Adrenal gland (tissue), 9 donors: ENCODE measurements at regions not wholly inside any gene's neighbourhood (a gene's known extent, or its start where the extent isn't known, plus 50 kb on each side); places are given as distances from the start of the nearest gene placed in this dataset.
A peak's percentile ranks its signal among the peaks of the same experiment; 100 is the strongest.

Source experiments
- DNase-seq, 7 donors: peaks; one replicate each; pipeline ENCODE4 v3.0.0-alpha.2; 2019 to 2020
- H3K27ac ChIP-seq, 5 donors: fragments of 200-600 bp; sonication (generic) in 4 of 5; 1 replicate in 3 of 5; 2 replicates in 2 of 5; pipeline versions ENCODE4 v1.5.1 to v1.8.0; 2016 to 2020; ENCODE audit warnings: mild to moderate bottlenecking in 1 of 5
- H3K27me3 ChIP-seq: fragments of 200-600 bp; 2 replicates; pipeline ENCODE4 v1.8.0; 2021
- H3K36me3 ChIP-seq, 2 donors: fragments of 200-600 bp; replicated peaks in 1 of 2; 1 replicate in 1 of 2; 2 replicates in 1 of 2; pipeline versions ENCODE4 v1.5.1 to v1.8.0; 2018 to 2022
- H3K4me1 ChIP-seq, 2 donors: fragments of 200-600 bp; replicated peaks in 1 of 2; 1 replicate in 1 of 2; 2 replicates in 1 of 2; pipeline versions ENCODE4 v1.5.1 to v1.8.0; 2018 to 2021
- H3K4me3 ChIP-seq, 4 donors: fragments of 200-600 bp; sonication (generic) in 3 of 4; one replicate each; pipeline ENCODE4 v1.5.1; 2016 to 2018
- H3K9me3 ChIP-seq, 3 donors: fragments of 200-600 bp; sonication (generic) in 1 of 3; replicated peaks in 1 of 3; 1 replicate in 2 of 3; 2 replicates in 1 of 3; pipeline versions ENCODE4 v1.5.1 to v1.8.0; 2016 to 2021
- POLR2A ChIP-seq, 2 donors: fragments of 450-650 bp; IDR thresholded peaks; one replicate each; pipeline ENCODE4 v1.6.1; 2017; ENCODE audit warnings: antibody characterized with exemption in 2 of 2, mild to moderate bottlenecking in 2 of 2, moderate library complexity in 1 of 2
- WGBS, 4 donors: extraction: QIAGEN DNeasy Blood & Tissue Kit in 2 of 4; methylation state at CpG; one replicate each; pipeline versions ENCODE4 v1.1.5 to v1.1.7; 2013 to 2017; 5-methylcytosine and 5-hydroxymethylcytosine counted together
- intact Hi-C, 2 donors: fragments of 100-400 bp; cut with DNase I; formaldehyde crosslinking; loops; one replicate each; pipeline versions ENCODE4 v1.14.1 to v1.15.0; 2022 to 2023
- TF ChIP-seq, protein P1 (sequence below), 6 experiments: fragments of 450-650 bp in 4 of 6; fragments of 200-600 bp in 2 of 6; sonication (generic) in 1 of 6; IDR thresholded peaks; 1 replicate in 5 of 6; 2 replicates in 1 of 6; pipeline versions ENCODE4 v1.5.1 to v1.8.0; 2016 to 2021; ENCODE audit warnings: antibody characterized with exemption in 6 of 6, mild to moderate bottlenecking in 2 of 6, moderate library complexity in 1 of 6
- donor health status: healthy with polysubstance abuse.
- donor health status: Bipolar disorder and iron deficiency.
- donor health status: DM: yes; HTN: yes; CAD: no.
- donor health status: DM: no; HTN: no; CAD: no.
- donor health status: DM: no; HTN: no; CAD: no.

DNA sequence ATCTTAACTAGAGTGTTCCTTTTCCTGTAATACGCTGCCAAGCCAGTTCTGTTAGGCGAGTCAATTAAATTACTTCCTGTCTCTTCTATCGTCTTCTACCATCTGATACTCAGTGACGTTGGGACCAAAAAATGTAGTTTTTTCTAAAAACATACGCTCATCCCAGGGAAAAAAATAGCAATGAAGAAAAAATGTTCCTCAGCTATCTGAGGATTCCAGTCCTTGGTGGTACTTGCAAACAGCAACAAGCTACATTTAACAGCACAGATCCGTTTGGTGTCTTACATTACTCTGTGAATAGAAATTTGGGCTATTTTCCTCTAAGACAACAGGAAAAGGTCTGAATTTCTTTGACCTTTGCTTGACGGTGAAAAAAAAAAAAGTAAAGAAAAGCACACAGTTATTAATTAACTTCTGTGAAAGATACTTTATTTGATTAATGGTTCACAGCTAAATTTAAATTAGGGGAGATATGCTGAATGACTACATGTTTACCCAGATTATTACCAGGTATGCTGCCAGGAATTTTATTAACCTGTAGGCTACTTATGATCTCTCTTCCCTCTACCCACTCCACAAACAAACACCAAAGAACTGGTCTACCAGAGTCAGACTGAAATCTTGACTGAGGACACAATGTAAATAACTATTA, 254.4 kb upstream of the ZPLD1 start:
- Histone ChIP-seq H3K27me3 (no peaks in the 10 kb centered on the region), H3K9me3 (no peaks in the 10 kb centered on the region), H3K36me3 (no peaks in the 10 kb centered on the region), H3K27ac (peak overlapping the region in 3 of 5 donors; percentile 0 to 64 (median 43)), H3K4me3 (peak overlapping the region in 1 of 4 donors; percentile 13), H3K4me1 (peaks cover 12 to 36% of the 10 kb centered on the region in 2 donors)
- TF ChIP-seq, protein P1, sequence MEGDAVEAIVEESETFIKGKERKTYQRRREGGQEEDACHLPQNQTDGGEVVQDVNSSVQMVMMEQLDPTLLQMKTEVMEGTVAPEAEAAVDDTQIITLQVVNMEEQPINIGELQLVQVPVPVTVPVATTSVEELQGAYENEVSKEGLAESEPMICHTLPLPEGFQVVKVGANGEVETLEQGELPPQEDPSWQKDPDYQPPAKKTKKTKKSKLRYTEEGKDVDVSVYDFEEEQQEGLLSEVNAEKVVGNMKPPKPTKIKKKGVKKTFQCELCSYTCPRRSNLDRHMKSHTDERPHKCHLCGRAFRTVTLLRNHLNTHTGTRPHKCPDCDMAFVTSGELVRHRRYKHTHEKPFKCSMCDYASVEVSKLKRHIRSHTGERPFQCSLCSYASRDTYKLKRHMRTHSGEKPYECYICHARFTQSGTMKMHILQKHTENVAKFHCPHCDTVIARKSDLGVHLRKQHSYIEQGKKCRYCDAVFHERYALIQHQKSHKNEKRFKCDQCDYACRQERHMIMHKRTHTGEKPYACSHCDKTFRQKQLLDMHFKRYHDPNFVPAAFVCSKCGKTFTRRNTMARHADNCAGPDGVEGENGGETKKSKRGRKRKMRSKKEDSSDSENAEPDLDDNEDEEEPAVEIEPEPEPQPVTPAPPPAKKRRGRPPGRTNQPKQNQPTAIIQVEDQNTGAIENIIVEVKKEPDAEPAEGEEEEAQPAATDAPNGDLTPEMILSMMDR (IDR thresholded peaks at IDR 0.05) = no peak
- TF ChIP-seq POLR2A (IDR thresholded peaks at IDR 0.05) = no peak
- DNase-seq = no peak
- 29 to 41% (median 34%) methylated on average over 7 of the region's 7 CpGs for WGBS, 4 donors
- intact Hi-C loops = no loop called here

DNA sequence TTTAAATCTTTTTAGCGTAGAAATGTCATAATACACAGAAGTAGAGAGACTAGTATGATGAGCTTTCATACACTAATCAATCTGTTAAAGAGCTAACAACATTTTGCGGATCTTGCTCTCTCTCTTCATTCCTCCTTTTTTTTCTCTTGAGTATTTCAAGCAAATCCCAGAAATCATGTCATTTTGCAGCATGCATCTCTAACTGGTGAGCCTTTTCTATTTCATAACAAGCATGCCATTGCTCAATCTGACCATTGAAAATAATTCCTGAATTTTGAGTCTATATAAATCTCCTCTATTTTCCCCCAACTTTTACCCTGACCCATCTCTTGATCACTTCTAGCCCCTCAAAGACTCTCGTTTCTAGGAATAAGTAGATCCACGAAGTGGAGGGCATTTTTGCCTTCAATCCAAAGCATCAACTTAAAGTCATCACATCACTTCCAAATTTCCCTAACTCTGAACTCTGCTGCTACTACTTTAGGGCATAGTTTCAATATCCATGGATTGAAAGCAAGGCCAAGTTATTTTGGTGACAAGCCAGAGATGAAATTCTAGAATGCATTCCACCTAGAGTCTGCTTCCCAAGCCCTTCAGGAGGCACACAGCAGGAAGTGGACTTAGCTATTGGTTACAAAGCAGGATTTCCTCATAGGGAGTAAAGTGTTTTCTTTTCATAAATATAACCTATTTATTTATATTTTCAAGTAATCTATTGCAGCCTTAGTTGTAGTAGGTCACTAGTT, 253.5 kb upstream of the ZPLD1 start:
- no peaks in the 10 kb centered on the region for H3K27me3 ChIP-seq
- no peaks in the 10 kb centered on the region for H3K9me3 ChIP-seq
- peaks cover 12 to 32% of the 10 kb centered on the region in 2 donors for H3K4me1 ChIP-seq
- intact Hi-C loops = no loop called here
- WGBS, 4 donors = 86 to 91% (median 90%) methylated on average over 4 of the region's 4 CpGs
- H3K27ac ChIP-seq = peak overlapping the region in 2 of 5 donors; percentile 43 to 64
- H3K4me3 ChIP-seq = no peak overlapping the region
- DNase-seq = peak in 1 of 7 donors; percentile 9
- no peaks in the 10 kb centered on the region for H3K36me3 ChIP-seq
- TF ChIP-seq, protein P1 (IDR thresholded peaks at IDR 0.05) = no peak
- TF ChIP-seq POLR2A (IDR thresholded peaks at IDR 0.05) = no peak

DNA sequence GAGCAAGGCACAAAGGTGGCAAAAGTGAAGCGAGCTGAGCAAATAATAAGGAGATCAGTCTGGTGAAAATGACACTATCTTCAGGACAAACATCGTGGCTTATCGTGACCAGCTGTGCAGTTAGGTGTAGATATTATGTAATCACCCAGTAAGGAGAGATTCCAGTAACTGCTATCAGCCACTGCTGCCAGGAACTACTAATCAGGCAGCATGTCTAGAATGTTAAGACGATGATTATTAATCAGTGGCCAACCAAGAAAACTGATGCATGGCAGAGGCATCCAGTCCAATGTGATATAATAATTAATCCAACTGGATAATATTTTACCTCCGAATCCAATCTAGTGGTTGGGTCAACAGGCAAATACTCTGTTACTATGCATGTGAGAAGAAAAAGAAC, 252.7 kb upstream of the ZPLD1 start:
- Histone ChIP-seq H3K4me3 (no peak overlapping the region), H3K36me3 (no peaks in the 10 kb centered on the region), H3K27ac (peak overlapping the region in 1 of 5 donors; percentile 31), H3K27me3 (no peaks in the 10 kb centered on the region), H3K9me3 (no peaks in the 10 kb centered on the region), H3K4me1 (peaks cover 12 to 30% of the 10 kb centered on the region in 2 donors)
- DNase-seq = peak in 1 of 7 donors; percentile 47
- 51 to 62% (median 58%) methylated on average over 5 of the region's 5 CpGs for WGBS, 4 donors
- intact Hi-C loops = no loop called here
- TF ChIP-seq, protein P1 (IDR thresholded peaks at IDR 0.05) = no peak
- TF ChIP-seq POLR2A (IDR thresholded peaks at IDR 0.05) = no peak

DNA sequence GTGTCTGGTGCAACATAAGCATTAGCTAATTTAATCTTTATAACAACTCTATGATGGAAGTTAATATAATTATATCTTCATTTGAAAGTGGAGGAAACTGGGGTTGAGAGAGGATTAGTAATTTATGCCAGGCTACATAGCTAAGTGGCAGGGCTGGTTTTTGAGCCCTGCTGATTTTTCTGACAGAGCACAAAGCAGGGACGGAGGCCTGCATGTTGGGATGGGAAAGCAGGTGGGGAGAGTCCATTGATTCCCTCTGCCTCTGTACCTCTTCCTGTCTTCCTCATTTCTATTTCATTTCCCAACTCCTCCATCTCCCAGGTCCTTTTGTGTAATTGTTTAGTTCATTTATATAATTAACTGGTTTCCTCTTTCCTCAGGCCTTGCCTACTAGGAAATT, 251.6 kb upstream of the ZPLD1 start:
- intact Hi-C loops = no loop called here
- 91 to 100% (median 96%) methylated on average over 1 of the region's 1 CpG for WGBS, 4 donors
- TF ChIP-seq, protein P1 (IDR thresholded peaks at IDR 0.05) = no peak
- no peak for TF ChIP-seq POLR2A (IDR thresholded peaks at IDR 0.05)
- no peak overlapping the region for H3K4me3 ChIP-seq
- H3K9me3 ChIP-seq = no peaks in the 10 kb centered on the region
- no peak for DNase-seq
- no peak overlapping the region for H3K27ac ChIP-seq
- no peaks in the 10 kb centered on the region for H3K27me3 ChIP-seq
- H3K4me1 ChIP-seq = peaks cover 12 to 30% of the 10 kb centered on the region in 2 donors
- no peaks in the 10 kb centered on the region for H3K36me3 ChIP-seq
